ENCODE measurements at regions not wholly inside any gene's neighbourhood (a gene's known extent, or its start where the extent isn't known, plus 50 kb on each side); places are given as distances from the start of the nearest gene placed in this dataset.
"Not testable (repeated sequence)": the region's sequence is repeated elsewhere in the genome, so short reads cannot be mapped to it uniquely, and the experiment has no call there.

- no peak for DNase-seq
These were observed 871.0 kb upstream of the PABPC4L start for GRCh38 chr4:135072553-135072952.

GRCh38 chr4:135065366-135065765 lies 863.8 kb upstream of the PABPC4L start:
- no peak for DNase-seq

GRCh38 chr4:135050086-135050717 lies 848.6 kb upstream of the PABPC4L start:
- DNase-seq: no peak

- no peak for DNase-seq
These were observed 831.1 kb upstream of the PABPC4L start for GRCh38 chr4:135032670-135033069.

- no peak for DNase-seq
These were observed 814.2 kb upstream of the PABPC4L start for GRCh38 chr4:135015771-135016170.

- no peak for DNase-seq
These were observed 805.8 kb upstream of the PABPC4L start for GRCh38 chr4:135007400-135007799.

- no peak for DNase-seq
These were observed 797.6 kb upstream of the PABPC4L start for GRCh38 chr4:134999169-134999568.

- DNase-seq: no peak
These were observed 760.4 kb upstream of the PABPC4L start for GRCh38 chr4:134961963-134962362.

GRCh38 chr4:134958862-134959261 lies 757.3 kb upstream of the PABPC4L start:
- DNase-seq: no peak

- DNase-seq: no peak
These were observed 753.5 kb upstream of the PABPC4L start for GRCh38 chr4:134955059-134955458.

GRCh38 chr4:134952775-134953174 lies 751.2 kb upstream of the PABPC4L start:
- no peak for DNase-seq

GRCh38 chr4:134952305-134952704 lies 750.7 kb upstream of the PABPC4L start:
- no peak for DNase-seq

- DNase-seq: no peak
These were observed 746.6 kb upstream of the PABPC4L start for GRCh38 chr4:134948110-134948642.

- no peak for DNase-seq
These were observed 742.5 kb upstream of the PABPC4L start for GRCh38 chr4:134944115-134944514.

GRCh38 chr4:134936014-134936413 lies 734.4 kb upstream of the PABPC4L start:
- no peak for DNase-seq

- peak in 1 of 56 donors; percentile 6 for DNase-seq
These were observed 733.7 kb upstream of the PABPC4L start for GRCh38 chr4:134935320-134935719.

GRCh38 chr4:134934036-134934808 lies 732.6 kb upstream of the PABPC4L start:
- no peak for DNase-seq

- DNase-seq: no peak
These were observed 713.8 kb upstream of the PABPC4L start for GRCh38 chr4:134915355-134915754.

- not testable (repeated sequence) for DNase-seq
These were observed 712.7 kb upstream of the PABPC4L start for GRCh38 chr4:134914250-134914649.

GRCh38 chr4:134911941-134912340 lies 710.4 kb upstream of the PABPC4L start:
- DNase-seq: no peak

- DNase-seq: peak in 1 of 56 donors; percentile 1
These were observed 704.9 kb upstream of the PABPC4L start for GRCh38 chr4:134906404-134907023.

GRCh38 chr4:134905061-134905460 lies 703.5 kb upstream of the PABPC4L start:
- DNase-seq: no peak

All from nucleus accumbens (tissue), 56 donors.